K562 (cell line): ENCODE measurements at regions not wholly inside any gene's neighbourhood (a gene's known extent, or its start where the extent isn't known, plus 50 kb on each side); places are given as distances from the start of the nearest gene placed in this dataset.

ENCODE experiments used
- ATAC-seq: fragments of 200-7000 bp; cut with Tn5 transposase; 3 replicates; pipeline ENCODE4 v1.9.1; 2020; ENCODE audit warnings: moderate library complexity
- BruUV-seq: library from RNA; stranded (reverse); fragments of 400-500 nt; replicated peaks from 2 replicates; lab custom pipeline; 2021; lab: Mats Ljungman, UMichigan
- CTCF ChIA-PET: fragments of 300-600 bp; formaldehyde crosslinking; extraction: SDS; loops from one replicate; lab custom pipeline; 2021; ENCODE audit warnings: low intra/inter-chr PET ratio; lab: Yijun Ruan, JAX
- POLR2A ChIA-PET: fragments of 300-600, 350-650 bp; sonication (Branson Sonifier 250); formaldehyde crosslinking; extraction: SDS; loops from one replicate; lab custom pipeline; 2021; ENCODE audit warnings: antibody characterized with exemption, inconsistent platforms; lab: Yijun Ruan, JAX
- DNase-seq, 4 experiments: peaks; one replicate each; pipeline versions ENCODE4 v3.0.0 to v3.0.0-alpha.2; 2011 to 2018; ENCODE audit warnings: low spot score in 3 of 4, mixed read lengths in 3 of 4; ENCODE audit errors: extremely low read depth in 1 of 4
- FAIRE-seq: peaks from 2 replicates; lab custom pipeline; 2011; peaks lifted over from hg19 to GRCh38; lab: Jason Lieb, UNC
- H2AFZ ChIP-seq: 2 replicates; pipeline ENCODE4 v1.6.0; 2011; ENCODE audit warnings: low read depth, low read length, control low read depth, inconsistent platforms
- H3K27ac ChIP-seq: fragments of 200-600 bp; 3 replicates; pipeline ENCODE4 v1.8.0; 2011; ENCODE audit warnings: low read depth, mild to moderate bottlenecking, control low read depth, inconsistent platforms, low read length, moderate library complexity, mixed read lengths; ENCODE audit errors: extremely low read depth
- H3K27me3 ChIP-seq, 2 experiments: fragments of 300-600 bp in 1 of 2; 2 replicates in 1 of 2; 3 replicates in 1 of 2; pipeline versions ENCODE4 v1.6.0 to v1.8.0; 2011; ENCODE audit warnings: inconsistent platforms in 2 of 2, low read length in 2 of 2, mild to moderate bottlenecking in 1 of 2, mixed read lengths in 1 of 2, moderate library complexity in 1 of 2; ENCODE audit not compliant: control insufficient read depth in 2 of 2, insufficient read depth in 2 of 2
- H3K36me3 ChIP-seq: fragments of 300-600 bp; 3 replicates; pipeline ENCODE4 v1.8.0; 2011; ENCODE audit warnings: mild to moderate bottlenecking, low read length, inconsistent platforms; ENCODE audit not compliant: control insufficient read depth, insufficient read depth
- H3K4me1 ChIP-seq, 2 experiments: fragments of 200-600 bp in 1 of 2; replicated peaks in 1 of 2; 2 replicates in 1 of 2; 3 replicates in 1 of 2; pipeline versions ENCODE4 v1.5.1 to v1.8.0; 2011; ENCODE audit warnings: inconsistent platforms in 2 of 2, low read length in 2 of 2, mild to moderate bottlenecking in 1 of 2, mixed read lengths in 1 of 2, moderate library complexity in 1 of 2; ENCODE audit not compliant: control insufficient read depth in 2 of 2, insufficient read depth in 2 of 2
- H3K4me2 ChIP-seq: 2 replicates; pipeline ENCODE4 v1.6.1; 2011; ENCODE audit warnings: low read length, control low read depth, inconsistent platforms, mixed read lengths; ENCODE audit not compliant: insufficient read depth
- H3K4me3 ChIP-seq: fragments of 200-600 bp; sonication (generic), shearing (Covaris generic); 2 replicates; pipeline ENCODE4 v1.5.1; 2016; ENCODE audit warnings: control low read depth, inconsistent platforms
- H3K79me2 ChIP-seq: fragments of 200-600 bp; 3 replicates; pipeline ENCODE4 v1.8.0; 2011; ENCODE audit warnings: low read length, inconsistent platforms; ENCODE audit not compliant: control insufficient read depth, insufficient read depth
- H3K9ac ChIP-seq, 2 experiments: 2 replicates each; pipeline versions ENCODE4 v1.6.0 to v1.6.1; 2011; ENCODE audit warnings: low read depth in 2 of 2, low read length in 2 of 2, control low read depth in 1 of 2, inconsistent platforms in 1 of 2, mild to moderate bottlenecking in 1 of 2, mixed read lengths in 1 of 2; ENCODE audit not compliant: insufficient read depth in 1 of 2
- H3K9me1 ChIP-seq: one replicate; pipeline ENCODE4 v1.6.0; 2011; ENCODE audit warnings: inconsistent platforms, mild to moderate bottlenecking, low read length, moderate library complexity; ENCODE audit not compliant: control insufficient read depth, insufficient read depth
- H3K9me3 ChIP-seq: replicated peaks from 2 replicates; pipeline ENCODE4 v1.5.1; 2011; ENCODE audit warnings: low read depth, low read length, inconsistent platforms; ENCODE audit not compliant: control insufficient read depth, insufficient read depth
- H4K20me1 ChIP-seq: replicated peaks from 2 replicates; pipeline ENCODE4 v1.6.1; 2011; ENCODE audit warnings: low read length, inconsistent platforms, mixed read lengths; ENCODE audit not compliant: control insufficient read depth, insufficient read depth
- ARID1B ChIP-seq: fragments of 450-650 bp; IDR thresholded peaks from 2 replicates; pipeline ENCODE4 v1.6.1; 2016; ENCODE audit warnings: antibody characterized with exemption, mild to moderate bottlenecking, inconsistent platforms
- ATF6 ChIP-seq: sonication (generic); formaldehyde crosslinking; IDR thresholded peaks from 2 replicates; pipeline ENCODE4 v1.4.0; 2020; ENCODE audit warnings: mild to moderate bottlenecking, missing genetic modification reagents
- EP300 ChIP-seq: IDR thresholded peaks from 2 replicates; pipeline ENCODE4 v1.6.1; 2012; ENCODE audit warnings: low read length, improper control_type of control experiment
- FOXJ2 ChIP-seq: fragments of 200-800 bp; sonication (Bioruptor generic); IDR thresholded peaks from 2 replicates; pipeline ENCODE4 v1.6.1; 2016; ENCODE audit warnings: missing genetic modification characterization, missing compliant biosample characterization
- GATAD2B ChIP-seq: fragments of 450-650 bp; IDR thresholded peaks from 2 replicates; pipeline ENCODE4 v1.6.1; 2017; ENCODE audit warnings: mild to moderate bottlenecking, borderline replicate concordance
- MEIS2 ChIP-seq: fragments of 450-650 bp; IDR thresholded peaks from 2 replicates; pipeline ENCODE4 v1.6.1; 2014; ENCODE audit warnings: mild to moderate bottlenecking; ENCODE audit not compliant: partially characterized antibody
- NFIC ChIP-seq: fragments of 450-650 bp; IDR thresholded peaks from 2 replicates; pipeline ENCODE4 v1.6.1; 2017; ENCODE audit warnings: mild to moderate bottlenecking, inconsistent platforms
- OTX1 ChIP-seq: fragments of 450-650 bp; formaldehyde crosslinking; IDR thresholded peaks from 2 replicates; pipeline ENCODE4 v1.4.0; 2022; ENCODE audit warnings: mild to moderate bottlenecking
- SAP30 ChIP-seq: fragments of 200-600 bp; sonication (generic); IDR thresholded peaks from 2 replicates; pipeline ENCODE4 v1.6.1; 2012; ENCODE audit warnings: borderline replicate concordance, low read depth, mild to moderate bottlenecking, moderate library complexity, low read length, control low read depth, inconsistent platforms; ENCODE audit not compliant: insufficient read depth, poor library complexity, severe bottlenecking
- TFAM ChIP-seq: fragments of 250-450 bp; sonication (Bioruptor Pico); conservative IDR thresholded peaks from 2 replicates; pipeline ENCODE4 v1.5.0; 2021; ENCODE audit warnings: mild to moderate bottlenecking, moderate library complexity
- TSC22D4 ChIP-seq: fragments of 450-650 bp; IDR thresholded peaks from 2 replicates; pipeline ENCODE4 v1.6.1; 2016; ENCODE audit warnings: missing genetic modification characterization, missing biosample characterization, control low read depth
- WGBS: fragments of 100-300 bp; shearing (Covaris generic); methylation state at CpG from one replicate; pipeline ENCODE4 v1.1.6; 2016; ENCODE audit warnings: low coverage, mixed read lengths; ENCODE audit not compliant: insufficient coverage; ENCODE audit errors: missing lambda C conversion rate; 5-methylcytosine and 5-hydroxymethylcytosine counted together
- in situ Hi-C: fragments of 300-500 bp; cut with MboI; formaldehyde crosslinking; loops from 4 replicates; pipeline ENCODE4 v1.15.0; 2018; ENCODE audit warnings: inconsistent platforms, mixed read lengths
- intact Hi-C: fragments of 100-400 bp; cut with micrococcal nuclease; formaldehyde crosslinking; loops from 2 replicates; pipeline ENCODE4 v1.14.2; 2022
- TF ChIP-seq, protein P1 (sequence below): fragments of 250-450 bp; sonication (Bioruptor Pico); IDR thresholded peaks from 2 replicates; pipeline ENCODE4 v1.5.0; 2021
- TF ChIP-seq, protein P2 (sequence below), 2 experiments: IDR thresholded peaks in 1 of 2; conservative IDR thresholded peaks in 1 of 2; 2 replicates each; pipeline ENCODE4 v1.6.1; 2016; ENCODE audit warnings: low read depth in 2 of 2, mild to moderate bottlenecking in 1 of 2, missing compliant biosample characterization in 1 of 2, missing genetic modification characterization in 1 of 2, moderate library complexity in 1 of 2

- Histone ChIP-seq H3K4me1 (peaks cover 0 to 9% of the 10 kb centered on the region in 2 experiments; a peak in 2 of 5 replicates), H2AFZ (peak overlapping the region; percentile 37; the same call in 1 of the 2 replicates), H3K9ac (no peak overlapping the region), H3K4me2 (no peak overlapping the region), H3K4me3 (no peak overlapping the region), H3K27me3 (no peaks in the 10 kb centered on the region), H3K27ac (no peak overlapping the region), H4K20me1 (no peaks in the 10 kb centered on the region), H3K36me3 (no peaks in the 10 kb centered on the region), H3K79me2 (no peaks in the 10 kb centered on the region), H3K9me1 (no peaks in the 10 kb centered on the region), H3K9me3 (no peaks in the 10 kb centered on the region)
- ChIA-PET CTCF (no interaction called here), POLR2A (no interaction called here)
- no TSS peak for BruUV-seq
- intact Hi-C loops, result no loop called here
- DNase-seq (peak in 1 of 4 experiments; percentile 21), ATAC-seq (peak; percentile 20; the same call in 1 of the 3 replicates), FAIRE-seq (no peak)
- TF ChIP-seq, protein P1, sequence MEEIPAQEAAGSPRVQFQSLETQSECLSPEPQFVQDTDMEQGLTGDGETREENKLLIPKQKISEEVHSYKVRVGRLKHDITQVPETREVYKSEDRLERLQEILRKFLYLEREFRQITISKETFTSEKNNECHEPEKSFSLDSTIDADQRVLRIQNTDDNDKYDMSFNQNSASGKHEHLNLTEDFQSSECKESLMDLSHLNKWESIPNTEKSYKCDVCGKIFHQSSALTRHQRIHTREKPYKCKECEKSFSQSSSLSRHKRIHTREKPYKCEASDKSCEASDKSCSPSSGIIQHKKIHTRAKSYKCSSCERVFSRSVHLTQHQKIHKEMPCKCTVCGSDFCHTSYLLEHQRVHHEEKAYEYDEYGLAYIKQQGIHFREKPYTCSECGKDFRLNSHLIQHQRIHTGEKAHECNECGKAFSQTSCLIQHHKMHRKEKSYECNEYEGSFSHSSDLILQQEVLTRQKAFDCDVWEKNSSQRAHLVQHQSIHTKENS (CRISPR knock-in tag), result no peak
- TF ChIP-seq OTX1 (CRISPR knock-in tag) (no peak), EP300 (no peak), ATF6 (no peak), NFIC (peak; percentile 45), TFAM (no peak), SAP30 (no peak), GATAD2B (no peak), TSC22D4 (no peak), ARID1B (no peak), FOXJ2 (no peak), MEIS2 (peak; percentile 11)
- TF ChIP-seq, protein P2, sequence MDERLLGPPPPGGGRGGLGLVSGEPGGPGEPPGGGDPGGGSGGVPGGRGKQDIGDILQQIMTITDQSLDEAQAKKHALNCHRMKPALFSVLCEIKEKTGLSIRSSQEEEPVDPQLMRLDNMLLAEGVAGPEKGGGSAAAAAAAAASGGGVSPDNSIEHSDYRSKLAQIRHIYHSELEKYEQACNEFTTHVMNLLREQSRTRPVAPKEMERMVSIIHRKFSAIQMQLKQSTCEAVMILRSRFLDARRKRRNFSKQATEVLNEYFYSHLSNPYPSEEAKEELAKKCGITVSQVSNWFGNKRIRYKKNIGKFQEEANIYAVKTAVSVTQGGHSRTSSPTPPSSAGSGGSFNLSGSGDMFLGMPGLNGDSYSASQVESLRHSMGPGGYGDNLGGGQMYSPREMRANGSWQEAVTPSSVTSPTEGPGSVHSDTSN (CRISPR knock-in tag; IDR thresholded peaks at IDR 0.05; ENCODE audit: low read depth), result no peak
- TF ChIP-seq, protein P2 (tag; conservative IDR thresholded peaks at IDR 0.05; ENCODE audit: low read depth), result peak; percentile 23; the same call in 1 of the 2 replicates
- in situ Hi-C loops, result no loop called here
- WGBS, result 54% methylated on average over 4 of the region's 4 CpGs
Measured at GRCh38 chr1:99590578-99591209, 55.2 kb upstream of the PALMD start.
